Endothelial cell of hepatic sinusoid (primary cell): ENCODE measurements at regions not wholly inside any gene's neighbourhood (a gene's known extent, or its start where the extent isn't known, plus 50 kb on each side); places are given as distances from the start of the nearest gene placed in this dataset.
"Not testable (repeated sequence)": the region's sequence is repeated elsewhere in the genome, so short reads cannot be mapped to it uniquely, and the experiment has no call there.

ENCODE experiments used
- in situ Hi-C: cut with HindIII; loops from 2 replicates; pipeline ENCODE4 v1.10.0; 2017; ENCODE audit warnings: low sequenced_read_pairs

DNA sequence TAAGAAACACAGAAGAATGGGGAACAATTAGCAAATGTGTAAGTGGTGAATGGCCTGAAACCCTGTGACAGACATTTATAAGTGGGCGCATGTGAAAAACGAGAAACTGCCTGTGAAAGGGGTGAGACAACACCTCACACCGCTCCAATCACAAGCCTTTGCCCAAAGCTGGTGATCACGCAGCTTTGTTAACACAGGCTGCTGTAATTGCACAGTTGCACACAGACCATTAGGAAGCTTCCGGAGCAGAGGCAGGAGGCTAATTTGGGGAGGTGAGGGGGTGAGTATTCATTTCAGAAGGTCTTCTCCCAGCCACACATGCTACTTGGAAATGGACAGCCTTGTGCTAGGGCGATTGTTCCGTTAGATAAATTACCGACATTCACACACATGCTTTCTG, 294.0 kb downstream of the MED10 start:
- in situ Hi-C loops = no loop called here

GRCh38 chr5:6083311-6083978, 294.9 kb downstream of the MED10 start:
- in situ Hi-C loops = no loop called here

GRCh38 chr5:6082685-6083084, 295.7 kb downstream of the MED10 start:
- in situ Hi-C loops = no loop called here

DNA sequence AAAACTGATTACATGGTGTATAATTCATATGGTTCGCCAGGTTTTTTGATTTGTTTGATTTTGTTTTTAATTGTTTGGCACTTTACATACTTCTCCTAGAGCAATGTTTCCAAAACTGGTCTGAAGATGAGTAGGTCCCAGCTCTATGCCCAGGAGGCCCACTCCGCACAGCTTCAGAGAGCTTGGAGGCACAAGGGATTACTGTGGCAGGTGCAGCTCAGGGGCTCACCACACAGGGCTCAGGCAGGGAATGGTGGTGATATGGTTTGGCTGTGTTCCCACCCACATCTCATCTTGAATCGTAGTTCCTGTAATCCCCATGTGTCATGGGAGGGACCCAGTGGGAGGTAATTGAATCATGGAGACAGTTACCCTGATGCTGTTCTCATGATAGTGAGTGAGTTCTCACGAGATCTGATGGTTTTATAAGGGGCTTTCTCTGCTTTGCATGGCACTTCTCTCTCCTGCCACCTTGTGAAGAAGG, 296.6 kb downstream of the MED10 start:
- in situ Hi-C loops = no loop called here

- in situ Hi-C loops = no loop called here
Observed at GRCh38 chr5:6080930-6081726, 297.2 kb downstream of the MED10 start.

DNA sequence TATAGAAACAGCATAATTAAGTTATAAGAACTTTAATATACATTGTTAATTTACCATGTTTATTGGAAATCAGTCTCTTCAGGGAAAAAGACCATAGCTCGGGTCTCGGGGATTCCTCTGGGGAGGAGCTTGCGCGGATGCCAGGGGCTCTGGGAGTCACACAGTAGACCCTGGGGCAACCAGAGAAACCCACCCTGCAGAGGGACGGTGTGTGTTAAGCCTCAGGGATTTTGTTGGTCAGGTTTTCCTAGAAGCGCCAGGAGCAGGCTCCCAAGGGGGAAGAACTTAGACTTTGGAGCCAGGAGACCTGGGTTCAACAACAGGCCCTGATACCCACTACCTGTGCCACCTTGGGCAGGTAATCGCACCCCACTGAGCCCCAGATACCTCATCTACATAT, 297.9 kb downstream of the MED10 start:
- in situ Hi-C loops = no loop called here

GRCh38 chr5:6078881-6079280, 299.5 kb downstream of the MED10 start:
- in situ Hi-C loops = no loop called here

DNA sequence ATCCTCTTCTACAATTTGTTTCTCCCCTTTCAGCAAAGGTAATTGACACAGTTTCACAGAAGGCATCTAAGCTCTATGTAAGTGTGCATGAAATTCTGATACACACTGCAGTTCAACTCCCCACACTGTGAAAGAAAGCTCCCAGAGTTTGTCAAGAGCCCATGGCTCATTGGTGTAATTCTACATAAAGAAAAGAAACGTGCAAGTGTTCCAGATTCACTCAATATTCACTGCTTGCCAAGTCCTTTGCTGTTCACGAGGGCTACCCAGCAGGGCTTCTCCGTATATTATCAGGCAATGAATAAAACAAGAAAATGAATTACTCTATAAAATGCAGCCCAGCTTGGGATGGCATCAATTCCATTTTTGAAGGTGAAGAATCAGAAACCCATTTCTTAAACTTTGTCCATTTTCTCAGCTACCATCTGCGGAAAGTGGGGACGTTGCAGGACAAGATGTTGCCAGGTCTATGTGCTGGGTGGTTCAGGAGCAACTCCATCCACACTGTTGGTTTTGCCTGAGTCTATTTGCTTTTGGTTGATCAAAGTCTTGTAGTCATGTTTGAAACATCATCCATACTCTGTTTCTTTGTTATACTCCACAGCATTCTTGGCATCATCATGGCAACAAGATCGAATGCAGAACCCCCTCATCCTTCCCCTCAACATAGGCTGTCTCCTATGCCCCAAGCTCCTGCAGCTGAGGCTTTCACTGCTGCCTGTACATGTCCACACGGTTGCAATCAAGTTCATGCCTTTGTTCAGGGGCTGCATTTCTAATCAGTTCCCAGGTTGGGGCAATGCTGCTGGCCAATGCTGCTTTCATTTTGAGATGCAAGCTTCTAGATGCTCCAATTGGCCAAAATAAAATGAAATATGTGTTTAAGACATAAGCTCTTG, 301.8 kb downstream of the MED10 start:
- in situ Hi-C loops = no loop called here

DNA sequence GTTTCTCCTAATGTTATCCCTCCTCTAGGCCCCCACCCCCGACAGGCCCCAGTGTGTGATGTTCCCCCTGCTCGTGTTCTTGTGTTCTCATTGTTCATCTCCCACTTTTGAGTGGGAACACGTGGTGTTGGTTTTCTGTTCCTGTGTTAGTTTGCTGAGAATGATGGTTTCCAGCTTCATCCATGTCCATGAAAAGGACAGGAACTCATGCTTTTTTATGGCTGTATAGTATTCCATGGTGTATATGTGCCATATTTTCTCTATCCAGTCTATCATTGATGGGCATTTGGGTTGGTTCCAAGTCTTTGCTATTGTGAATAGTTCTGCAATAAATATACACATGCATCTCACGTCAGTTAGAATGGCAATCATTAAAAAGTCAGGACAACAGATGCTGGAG, 305.9 kb downstream of the MED10 start:
- in situ Hi-C loops = not testable (repeated sequence)

DNA sequence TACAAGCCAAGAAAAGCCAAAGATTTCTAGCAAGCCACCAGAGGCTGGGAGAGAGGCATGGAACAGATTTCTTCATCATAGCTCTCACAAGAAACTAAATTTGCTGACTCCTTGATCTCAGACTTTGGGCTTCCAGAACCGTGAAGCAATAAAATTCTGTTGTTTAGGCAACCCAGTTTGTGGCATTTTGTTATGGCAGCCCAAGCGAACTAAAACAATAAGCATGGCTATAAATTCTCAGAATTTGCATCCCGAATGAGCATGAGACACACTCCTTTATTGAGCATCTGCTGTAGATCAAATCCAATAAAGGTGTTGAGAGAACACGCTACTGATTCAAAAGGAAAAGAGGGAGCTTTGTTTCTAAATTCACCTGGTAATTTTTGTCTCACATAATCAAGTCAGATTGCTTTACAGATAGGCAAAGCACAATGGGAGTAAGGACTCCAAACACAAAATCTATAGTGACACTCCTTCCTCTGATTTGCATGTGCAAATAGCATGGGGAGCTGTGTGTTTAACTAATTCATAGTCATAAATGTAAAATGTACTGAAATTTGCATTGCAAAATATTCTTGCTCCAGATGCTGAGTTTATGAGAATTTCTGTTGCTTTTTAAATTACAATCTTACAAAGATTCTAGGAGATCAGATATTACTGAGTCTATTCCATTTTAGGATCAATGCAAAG, 308.7 kb downstream of the MED10 start:
- in situ Hi-C loops = no loop called here

- in situ Hi-C loops = no loop called here
Observed at GRCh38 chr5:6066016-6066415, 312.3 kb downstream of the MED10 start.

- in situ Hi-C loops = no loop called here
Observed at GRCh38 chr5:6059137-6059800, 319.1 kb downstream of the MED10 start.

DNA sequence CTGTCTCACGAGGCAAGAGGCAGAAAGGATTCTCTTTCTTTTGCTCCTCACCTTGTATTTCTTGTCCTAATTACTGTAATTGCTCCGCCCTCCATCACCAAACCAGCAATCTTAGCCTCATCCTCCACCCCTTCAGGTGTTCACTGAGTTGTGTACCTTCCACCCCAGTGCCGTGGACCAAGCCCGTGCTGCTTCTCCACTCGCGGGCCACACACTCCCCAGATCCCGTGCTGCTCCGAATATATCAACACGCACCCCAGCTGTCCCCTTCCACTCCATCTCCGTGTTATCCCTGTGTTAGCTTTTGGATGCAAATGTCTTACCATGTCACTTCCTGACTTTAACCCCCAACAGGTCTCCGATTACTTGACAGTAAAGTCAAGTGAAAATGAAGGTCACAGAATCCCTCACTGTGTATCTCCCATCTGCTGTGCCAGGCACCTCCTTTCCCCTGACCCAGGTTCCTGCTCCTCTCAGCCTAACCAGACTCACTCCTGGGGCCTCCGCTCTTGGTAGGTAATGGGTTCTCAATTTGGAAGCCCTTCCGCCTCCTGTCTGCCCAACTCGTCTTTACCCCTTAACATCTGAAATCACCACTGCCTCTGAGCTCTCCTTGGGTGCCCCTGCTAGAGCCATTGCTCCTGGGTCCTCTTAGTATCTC, 320.2 kb downstream of the MED10 start:
- in situ Hi-C loops = no loop called here

- in situ Hi-C loops = no loop called here
Observed at GRCh38 chr5:6056280-6056679, 322.1 kb downstream of the MED10 start.

DNA sequence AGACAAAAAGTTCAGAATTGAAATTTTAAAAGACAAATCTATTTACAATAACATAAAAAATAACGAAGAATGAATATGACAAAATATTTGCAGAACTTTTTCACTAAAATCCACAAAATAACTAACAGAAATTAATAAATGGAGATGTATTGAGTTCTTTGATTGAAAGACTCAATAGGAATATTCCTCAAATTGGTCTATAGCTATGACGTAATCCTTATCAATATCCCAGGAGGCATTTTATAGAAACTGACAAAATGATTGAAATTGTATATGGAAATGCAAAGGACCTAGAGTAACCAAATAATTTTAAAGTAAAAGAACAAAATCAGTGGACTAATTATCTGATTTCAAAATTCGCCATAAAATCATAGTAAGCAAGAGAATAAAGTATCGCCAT, 328.7 kb downstream of the MED10 start:
- in situ Hi-C loops = no loop called here

DNA sequence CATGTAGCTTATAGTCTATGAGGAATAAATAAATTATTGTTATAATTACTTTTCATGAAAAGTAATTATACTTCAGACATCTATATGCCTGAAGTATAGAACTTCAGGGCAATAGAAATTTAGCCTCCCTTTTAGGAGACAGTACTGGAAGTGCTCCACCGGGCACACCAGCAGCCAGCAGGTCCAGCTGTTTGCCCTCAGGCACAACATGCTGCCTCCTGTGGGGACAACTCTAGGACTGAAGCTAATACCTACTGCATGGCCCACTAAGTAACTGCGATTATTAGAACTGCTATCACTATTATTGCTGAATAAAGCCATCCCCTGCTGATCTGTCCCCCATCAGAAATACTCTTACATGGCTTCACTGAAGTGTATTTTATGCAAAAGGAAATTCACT, 329.6 kb downstream of the MED10 start:
- in situ Hi-C loops = no loop called here

DNA sequence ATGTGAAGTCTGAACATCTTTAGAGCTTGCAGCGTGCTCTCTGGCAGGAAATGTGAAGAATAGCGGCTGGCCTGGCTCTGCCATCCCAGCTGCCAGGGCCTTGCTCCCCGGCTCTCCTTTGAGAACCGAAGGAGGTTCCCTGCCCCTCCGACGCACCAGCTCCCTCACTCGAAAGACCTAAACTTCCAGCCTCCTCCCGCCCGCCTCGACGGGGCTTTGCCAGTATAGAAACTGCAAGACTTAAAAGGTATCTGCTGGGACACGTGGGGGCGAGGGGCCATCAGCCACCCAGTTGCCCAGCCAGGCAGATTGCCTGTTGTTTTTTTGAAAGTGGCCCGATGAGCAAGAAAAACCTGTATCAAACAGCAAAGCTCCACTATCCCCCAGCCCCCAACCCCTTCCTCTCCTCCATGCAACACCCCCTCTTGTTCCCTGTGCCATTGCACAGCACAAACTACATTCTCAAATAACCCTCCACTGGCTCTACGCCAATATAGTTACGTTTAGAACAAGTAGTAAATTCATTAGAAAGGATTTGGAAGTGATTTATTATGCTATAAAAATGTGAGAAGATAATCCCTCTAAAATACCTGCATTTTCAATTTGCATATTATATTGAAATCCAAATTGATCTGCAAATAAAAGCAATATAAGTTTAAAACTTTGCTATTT, 331.9 kb downstream of the MED10 start:
- in situ Hi-C loops = no loop called here

DNA sequence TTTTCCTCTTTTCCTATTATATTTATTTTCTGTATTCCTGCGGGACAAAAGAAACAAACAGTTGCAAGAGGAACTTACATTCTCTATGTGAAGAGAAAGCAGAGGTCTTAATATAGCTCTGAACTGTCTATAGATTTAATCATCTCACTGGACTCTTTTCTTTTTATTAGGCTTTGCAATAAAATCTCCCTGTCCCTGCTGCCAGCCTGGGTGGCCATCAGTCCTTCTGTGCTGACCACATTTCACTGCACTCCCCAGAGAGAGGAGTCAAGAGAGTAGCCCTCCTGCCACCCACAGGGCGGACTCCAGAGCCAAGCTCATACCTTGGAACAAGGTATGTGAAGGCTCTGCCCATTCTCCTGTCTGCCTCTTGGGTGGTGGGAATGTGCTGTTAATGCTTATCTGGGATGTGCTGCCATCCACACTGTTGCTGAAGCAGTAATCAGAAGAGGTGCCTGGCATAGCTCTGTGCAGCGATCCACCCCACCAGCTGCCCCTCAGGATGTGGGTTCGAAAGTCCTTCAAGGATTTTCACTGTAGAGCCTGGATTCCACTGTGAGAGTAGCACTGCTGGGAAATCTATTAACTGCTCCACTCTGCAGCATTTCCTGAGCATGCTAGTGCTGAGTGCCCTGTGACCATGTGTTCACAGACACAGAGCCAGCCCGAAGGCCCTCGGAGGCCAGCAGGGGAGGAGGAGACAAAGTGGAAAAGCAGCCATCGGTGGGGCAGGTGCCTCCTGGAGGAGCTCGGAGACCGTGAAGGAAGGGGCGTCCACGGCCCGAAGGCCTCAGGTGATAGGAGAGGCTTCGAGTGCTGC, 334.6 kb downstream of the MED10 start:
- in situ Hi-C loops = no loop called here
